BJ (cell line): ENCODE measurements at regions not wholly inside any gene's neighbourhood (a gene's known extent, or its start where the extent isn't known, plus 50 kb on each side); places are given as distances from the start of the nearest gene placed in this dataset. TPM values are rescaled to one million over a fixed set of nuclear protein-coding genes. Genes with fewer than 3 reads are reported as not detected.

Experiments
- CTCF ChIA-PET: fragments of 350-600 bp; formaldehyde crosslinking; extraction: SDS; loops from one replicate; lab custom pipeline; 2021; ENCODE audit warnings: antibody characterized with exemption, inconsistent platforms; lab: Yijun Ruan, JAX
- POLR2A ChIA-PET: fragments of 300-600 bp; sonication (Branson Sonifier 250); formaldehyde crosslinking; extraction: SDS; loops from one replicate; lab custom pipeline; 2021; ENCODE audit warnings: antibody characterized with exemption; lab: Charles Lee
- DNase-seq: peaks from one replicate; pipeline ENCODE4 v3.0.0-alpha.2; 2011; ENCODE audit warnings: low read depth
- H3K27me3 ChIP-seq: 2 replicates; pipeline ENCODE4 v1.6.0; 2011; ENCODE audit warnings: low read length; ENCODE audit not compliant: control insufficient read depth, insufficient read depth
- H3K36me3 ChIP-seq: 2 replicates; pipeline ENCODE4 v1.5.1; 2011; ENCODE audit warnings: low read length; ENCODE audit not compliant: control insufficient read depth, insufficient read depth
- H3K4me3 ChIP-seq: 2 replicates; pipeline ENCODE4 v1.5.1; 2011; ENCODE audit warnings: low read depth, mild to moderate bottlenecking, control low read depth, low read length
- CTCF ChIP-seq: IDR thresholded peaks from 2 replicates; pipeline ENCODE4 v1.5.1; 2011; ENCODE audit warnings: low read depth, mild to moderate bottlenecking, control low read depth, inconsistent platforms, low read length, moderate library complexity; ENCODE audit not compliant: insufficient read depth
- small RNA-seq: library from RNA; depleted of rRNA; stranded (forward); fragments of <200 nt; gene quantifications from one replicate; pipeline ENCODE3, GENCODE V24; 2012; ENCODE audit warnings: low replicate concordance, low read depth; ENCODE audit not compliant: insufficient read length

- ChIA-PET POLR2A (no interaction called here), CTCF (no interaction called here)
- Histone ChIP-seq H3K36me3 (no peaks in the 10 kb centered on the region), H3K4me3 (no peak overlapping the region), H3K27me3 (no peaks in the 10 kb centered on the region; the same call in 1 of the 2 replicates)
- no peak for DNase-seq
- no peak for TF ChIP-seq CTCF
Observed at GRCh38 chr11:43614214-43614613, 66.3 kb upstream of the HSD17B12 start.

GRCh38 chr11:43619863-43620505 lies 60.6 kb upstream of the HSD17B12 start:
- ChIA-PET POLR2A (no interaction called here), CTCF (interaction anchor here (0.9 kb wide), 1 partner anchor 10 kb away, joined by 3 read pairs; no protein-coding TSS in a partner anchor)
- H3K4me3 ChIP-seq, result no peak overlapping the region
- no peaks in the 10 kb centered on the region; the same call in 1 of the 2 replicates for H3K27me3 ChIP-seq
- no peaks in the 10 kb centered on the region for H3K36me3 ChIP-seq
- DNase-seq, result no peak
- no peak for TF ChIP-seq CTCF

GRCh38 chr11:43626798-43627197 lies 53.7 kb upstream of the HSD17B12 start:
- no peak overlapping the region for H3K4me3 ChIP-seq
- no peak for DNase-seq
- H3K36me3 ChIP-seq, result no peaks in the 10 kb centered on the region
- POLR2A ChIA-PET, result no interaction called here
- TF ChIP-seq CTCF, result no peak
- H3K27me3 ChIP-seq, result no peaks in the 10 kb centered on the region
- CTCF ChIA-PET, result interaction anchor here (1.0 to 1.4 kb wide), 3 partner anchors 8 to 25 kb away, joined by 3 read pairs; no protein-coding TSS in a partner anchor

Small RNA genes in the stretch of these regions (small RNA-seq; reads per million reads assigned to genes)
- gene MIR129-2, result not detected
- gene MIR670, result not detected
